Upper lobe of left lung (tissue), 4 donors: ENCODE measurements at regions not wholly inside any gene's neighbourhood (a gene's known extent, or its start where the extent isn't known, plus 50 kb on each side); places are given as distances from the start of the nearest gene placed in this dataset.

Experiments
- CTCF ChIP-seq, 6 experiments: fragments of 450-650 bp in 4 of 6; fragments of 200-600 bp in 2 of 6; sonication (generic) in 2 of 6; IDR thresholded peaks; one replicate each; pipeline ENCODE4 v1.5.1; 2016 to 2019; ENCODE audit warnings: antibody characterized with exemption in 6 of 6
- POLR2A ChIP-seq, 4 donors: fragments of 450-650 bp; IDR thresholded peaks; one replicate each; pipeline ENCODE4 v1.5.1; 2016 to 2017; ENCODE audit warnings: antibody characterized with exemption in 4 of 4, mild to moderate bottlenecking in 2 of 4
- POLR2AphosphoS5 ChIP-seq, 2 donors: sonication (generic); formaldehyde crosslinking; IDR thresholded peaks; one replicate each; pipeline ENCODE4 v1.5.1; 2017; ENCODE audit warnings: antibody characterized with exemption in 2 of 2

GRCh38 chr10:91345716-91346115 lies 64.4 kb upstream of the HECTD2 start:
- TF ChIP-seq POLR2A (IDR thresholded peaks at IDR 0.05) (no peak), CTCF (IDR thresholded peaks at IDR 0.05) (no peak), POLR2AphosphoS5 (IDR thresholded peaks at IDR 0.05) (no peak)
